Fibroblast of lung (primary cell): ENCODE measurements at regions not wholly inside any gene's neighbourhood (a gene's known extent, or its start where the extent isn't known, plus 50 kb on each side); places are given as distances from the start of the nearest gene placed in this dataset.

ENCODE experiments used
- CTCF ChIP-seq, 2 donors: IDR thresholded peaks in 1 of 2; conservative IDR thresholded peaks in 1 of 2; 1 replicate in 1 of 2; 2 replicates in 1 of 2; pipeline ENCODE4 v1.5.1; 2011 to 2012; ENCODE audit warnings: low read length in 2 of 2, control low read depth in 1 of 2, inconsistent platforms in 1 of 2, low read depth in 1 of 2, mild to moderate bottlenecking in 1 of 2
- EZH2 ChIP-seq: IDR thresholded peaks from 2 replicates; pipeline ENCODE4 v1.5.1; 2012; ENCODE audit warnings: low read length, control low read depth, mild to moderate bottlenecking; ENCODE audit errors: missing control alignments

GRCh38 chr12:125259178-125259867, 194.1 kb downstream of the AACS start:
- TF ChIP-seq CTCF (conservative IDR thresholded peaks at IDR 0.05 in 1 of 2, IDR thresholded peaks at IDR 0.05 in 1 of 2; ENCODE audit: low read depth in 1 of 2, low read length in 2 of 2) (no peak), EZH2 (no peak)
